ENCODE measurements at regions not wholly inside any gene's neighbourhood (a gene's known extent, or its start where the extent isn't known, plus 50 kb on each side); places are given as distances from the start of the nearest gene placed in this dataset.

DNA sequence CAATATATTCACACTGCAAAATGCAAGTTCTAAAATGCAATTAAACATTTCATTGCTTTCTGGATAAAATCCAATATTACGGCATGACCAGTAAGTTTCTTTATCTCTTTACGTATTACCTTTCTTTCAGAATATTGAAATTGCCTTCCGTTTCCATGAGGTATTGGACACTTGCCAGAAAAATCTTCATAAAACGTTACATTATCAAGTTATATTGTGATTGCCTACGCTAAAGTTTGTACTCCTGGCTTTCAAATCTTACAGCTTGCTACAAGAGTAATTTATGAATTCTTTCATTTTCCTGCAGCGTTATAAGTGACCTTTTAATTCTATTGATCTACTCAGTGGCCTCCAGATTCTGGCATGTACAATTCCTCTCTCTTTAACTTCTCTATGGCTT lies 1349.3 kb downstream of the OTOL1 start (continued):
- no peak for TF ChIP-seq TP53 (CRISPR knock-in tag; IDR thresholded peaks at IDR 0.05)
- TF ChIP-seq RAD21 (conservative IDR thresholded peaks at IDR 0.05 in 1 of 2, IDR thresholded peaks at IDR 0.05 in 1 of 2), result no peak
- no peak for TF ChIP-seq KDM5A (IDR thresholded peaks at IDR 0.05)
- TF ChIP-seq, protein P1, sequence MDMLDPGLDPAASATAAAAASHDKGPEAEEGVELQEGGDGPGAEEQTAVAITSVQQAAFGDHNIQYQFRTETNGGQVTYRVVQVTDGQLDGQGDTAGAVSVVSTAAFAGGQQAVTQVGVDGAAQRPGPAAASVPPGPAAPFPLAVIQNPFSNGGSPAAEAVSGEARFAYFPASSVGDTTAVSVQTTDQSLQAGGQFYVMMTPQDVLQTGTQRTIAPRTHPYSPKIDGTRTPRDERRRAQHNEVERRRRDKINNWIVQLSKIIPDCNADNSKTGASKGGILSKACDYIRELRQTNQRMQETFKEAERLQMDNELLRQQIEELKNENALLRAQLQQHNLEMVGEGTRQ (IDR thresholded peaks at IDR 0.05), result no peak
- TF ChIP-seq MAFK (IDR thresholded peaks at IDR 0.05; ENCODE audit: partially characterized antibody), result no peak
- TF ChIP-seq, protein P2, sequence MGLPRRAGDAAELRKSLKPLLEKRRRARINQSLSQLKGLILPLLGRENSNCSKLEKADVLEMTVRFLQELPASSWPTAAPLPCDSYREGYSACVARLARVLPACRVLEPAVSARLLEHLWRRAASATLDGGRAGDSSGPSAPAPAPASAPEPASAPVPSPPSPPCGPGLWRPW (IDR thresholded peaks at IDR 0.05), result no peak
- no peak for TF ChIP-seq MAZ (IDR thresholded peaks at IDR 0.05; ENCODE audit: borderline replicate concordance, low read depth, low read length)
- TF ChIP-seq RNF2 (IDR thresholded peaks at IDR 0.05; ENCODE audit: borderline replicate concordance, low read depth), result no peak
- no peak for TF ChIP-seq HDAC2 (IDR thresholded peaks at IDR 0.05)

DNA sequence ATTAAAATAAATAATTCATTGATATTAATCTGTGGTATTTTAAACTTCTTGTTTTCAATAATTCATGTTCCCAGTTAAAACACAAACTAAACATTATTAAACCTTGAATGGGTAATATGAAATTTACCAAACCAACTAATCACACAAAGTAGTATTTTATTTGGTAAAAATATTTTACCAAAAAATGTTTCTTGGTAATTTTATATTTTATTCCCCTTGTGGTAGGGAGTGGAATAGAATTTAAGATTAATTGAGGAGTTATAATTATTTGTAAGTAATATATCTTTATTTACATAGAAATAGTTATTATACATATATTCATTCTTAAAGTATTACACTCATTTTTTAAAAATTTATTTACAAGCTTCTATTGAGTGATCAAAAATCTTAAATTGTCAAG lies 1350.9 kb downstream of the OTOL1 start:
- CTCF ChIA-PET, result no interaction called here
- Histone ChIP-seq H3K4me3 (no peak overlapping the region), H3K27ac (no peak overlapping the region), H3K9me3 (no peaks in the 10 kb centered on the region), H3K4me1 (no peaks in the 10 kb centered on the region), H3K4me2 (no peak overlapping the region)
- ATAC-seq (no peak), DNase-seq (ENCODE audit: low read depth in 1 of 2, low spot score in 1 of 2) (no peak), FAIRE-seq (no peak)
- POLR2A ChIA-PET, result no interaction called here
- TF ChIP-seq CBX2 (IDR thresholded peaks at IDR 0.05; ENCODE audit: borderline replicate concordance, low read depth) (no peak), FOXS1 (CRISPR knock-in tag; IDR thresholded peaks at IDR 0.05) (no peak), PHF8 (IDR thresholded peaks at IDR 0.05; ENCODE audit: borderline replicate concordance, low read depth) (no peak), ZC3H11A (IDR thresholded peaks at IDR 0.05) (no peak), RFX5 (IDR thresholded peaks at IDR 0.05) (no peak), MAFK (IDR thresholded peaks at IDR 0.05; ENCODE audit: partially characterized antibody) (no peak)
- TF ChIP-seq, protein P1 (IDR thresholded peaks at IDR 0.05), result no peak

DNA sequence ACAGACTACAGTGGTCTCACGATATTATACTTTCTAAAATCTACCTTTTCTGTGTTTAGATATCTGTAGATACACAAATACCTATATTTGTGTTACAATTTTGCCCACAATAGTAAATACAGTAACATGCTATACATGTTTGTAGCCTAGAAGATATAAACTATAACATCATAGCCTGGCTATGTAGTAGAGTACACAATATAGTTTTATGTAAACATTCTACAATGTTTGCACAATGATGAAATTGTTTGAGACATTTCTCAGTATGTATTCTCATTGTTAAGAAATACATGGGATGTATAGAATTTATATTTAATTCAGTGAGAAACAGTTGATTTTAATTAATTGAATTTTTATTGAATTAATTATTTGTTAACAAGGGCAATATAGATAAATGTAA lies 1367.0 kb downstream of the OTOL1 start:
- Histone ChIP-seq H3K4me2 (no peak overlapping the region), H3K9me3 (no peaks in the 10 kb centered on the region), H3K4me1 (no peaks in the 10 kb centered on the region), H3K27ac (no peak overlapping the region), H3K4me3 (no peak overlapping the region)
- FAIRE-seq, result no peak
- ChIA-PET CTCF (no interaction called here), POLR2A (no interaction called here)
- no peak for TF ChIP-seq GATA3 (IDR thresholded peaks at IDR 0.05; ENCODE audit: borderline replicate concordance)
- no peak for TF ChIP-seq FOSB (CRISPR knock-in tag; IDR thresholded peaks at IDR 0.05)
- no peak for TF ChIP-seq SREBF2 (IDR thresholded peaks at IDR 0.05)
- TF ChIP-seq NR3C1 (IDR thresholded peaks at IDR 0.05), result no peak
- TF ChIP-seq CHD4 (IDR thresholded peaks at IDR 0.05; ENCODE audit: borderline replicate concordance), result no peak
- ATAC-seq, result no peak
- DNase-seq (ENCODE audit: low read depth in 1 of 2, low spot score in 1 of 2), result no peak
- WGBS (ENCODE audit: missing lambda C conversion rate), result 89% methylated on average over 1 of the region's 1 CpG

DNA sequence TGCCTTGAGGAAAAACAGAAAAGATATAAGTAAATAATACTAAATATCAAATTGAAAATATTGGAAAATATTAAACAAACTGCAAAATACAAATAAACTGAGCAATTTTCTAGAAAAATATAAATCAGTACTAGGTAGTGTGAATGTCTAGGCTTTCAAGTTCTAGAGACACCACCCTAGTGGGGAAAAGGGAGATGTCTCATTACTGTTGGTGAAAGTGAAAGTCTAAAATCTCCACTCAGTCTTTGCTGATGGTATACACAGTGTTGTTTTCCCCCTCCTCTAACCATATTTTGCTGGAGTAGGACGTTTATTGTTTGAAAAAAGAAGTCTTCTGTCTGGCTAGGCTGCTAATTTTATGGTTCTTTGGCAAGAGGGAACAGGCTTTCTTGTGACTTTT lies 1368.9 kb downstream of the OTOL1 start:
- DNase-seq (ENCODE audit: low read depth in 1 of 2, low spot score in 1 of 2) (no peak), FAIRE-seq (no peak), ATAC-seq (no peak)
- no peak overlapping the region for H3K4me3 ChIP-seq
- ChIA-PET POLR2A (no interaction called here), CTCF (no interaction called here)
- no peak overlapping the region for H3K4me2 ChIP-seq
- WGBS (ENCODE audit: missing lambda C conversion rate), result 5% methylated on average over 1 of the region's 1 CpG
- H3K4me1 ChIP-seq, result no peaks in the 10 kb centered on the region
- no peak for TF ChIP-seq RNF2 (IDR thresholded peaks at IDR 0.05; ENCODE audit: borderline replicate concordance, low read depth)
- TF ChIP-seq SMC3 (IDR thresholded peaks at IDR 0.05), result no peak
- TF ChIP-seq HOXA7 (CRISPR knock-in tag; IDR thresholded peaks at IDR 0.05), result no peak
- TF ChIP-seq HOXB5 (CRISPR knock-in tag; IDR thresholded peaks at IDR 0.05), result no peak
- TF ChIP-seq, protein P3, sequence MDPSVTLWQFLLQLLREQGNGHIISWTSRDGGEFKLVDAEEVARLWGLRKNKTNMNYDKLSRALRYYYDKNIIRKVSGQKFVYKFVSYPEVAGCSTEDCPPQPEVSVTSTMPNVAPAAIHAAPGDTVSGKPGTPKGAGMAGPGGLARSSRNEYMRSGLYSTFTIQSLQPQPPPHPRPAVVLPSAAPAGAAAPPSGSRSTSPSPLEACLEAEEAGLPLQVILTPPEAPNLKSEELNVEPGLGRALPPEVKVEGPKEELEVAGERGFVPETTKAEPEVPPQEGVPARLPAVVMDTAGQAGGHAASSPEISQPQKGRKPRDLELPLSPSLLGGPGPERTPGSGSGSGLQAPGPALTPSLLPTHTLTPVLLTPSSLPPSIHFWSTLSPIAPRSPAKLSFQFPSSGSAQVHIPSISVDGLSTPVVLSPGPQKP (IDR thresholded peaks at IDR 0.05; ENCODE audit: low read depth, low read length), result no peak
- TF ChIP-seq KDM5A (IDR thresholded peaks at IDR 0.05), result no peak
- TF ChIP-seq RFX5 (IDR thresholded peaks at IDR 0.05), result no peak
- TF ChIP-seq ZNF302 (CRISPR knock-in tag; IDR thresholded peaks at IDR 0.05), result no peak
- TF ChIP-seq, protein P1 (IDR thresholded peaks at IDR 0.05), result no peak
- no peak for TF ChIP-seq NPAS2 (CRISPR knock-in tag; IDR thresholded peaks at IDR 0.05; ENCODE audit: borderline replicate concordance)
- no peak for TF ChIP-seq HOXB13 (CRISPR knock-in tag; IDR thresholded peaks at IDR 0.05; ENCODE audit: low read depth)
- TF ChIP-seq NR3C1 (IDR thresholded peaks at IDR 0.05), result no peak
- no peak for TF ChIP-seq JUNB (IDR thresholded peaks at IDR 0.05)
- TF ChIP-seq FOSL2 (IDR thresholded peaks at IDR 0.05), result no peak
- TF ChIP-seq FOSL2 (CRISPR knock-in tag; IDR thresholded peaks at IDR 0.05), result no peak
- TF ChIP-seq, protein P4, sequence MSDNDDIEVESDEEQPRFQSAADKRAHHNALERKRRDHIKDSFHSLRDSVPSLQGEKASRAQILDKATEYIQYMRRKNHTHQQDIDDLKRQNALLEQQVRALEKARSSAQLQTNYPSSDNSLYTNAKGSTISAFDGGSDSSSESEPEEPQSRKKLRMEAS (IDR thresholded peaks at IDR 0.05), result no peak
- no peak for TF ChIP-seq POLR2AphosphoS2 (conservative IDR thresholded peaks at IDR 0.05; ENCODE audit: low read length)
- no peak for TF ChIP-seq FOXS1 (CRISPR knock-in tag; IDR thresholded peaks at IDR 0.05)
- TF ChIP-seq ZC3H11A (IDR thresholded peaks at IDR 0.05), result no peak
- TF ChIP-seq RAD21 (conservative IDR thresholded peaks at IDR 0.05 in 1 of 2, IDR thresholded peaks at IDR 0.05 in 1 of 2), result no peak
- H3K9me3 ChIP-seq, result no peaks in the 10 kb centered on the region
- no peak overlapping the region for H3K27ac ChIP-seq

Data from A549 (cell line).